RWPE2 (cell line): ENCODE measurements at regions not wholly inside any gene's neighbourhood (a gene's known extent, or its start where the extent isn't known, plus 50 kb on each side); places are given as distances from the start of the nearest gene placed in this dataset.

Source experiments
- ATAC-seq: fragments of 200-7000 bp; cut with Tn5 transposase; 3 replicates; pipeline ENCODE4 v1.9.1; 2021; ENCODE audit warnings: low read depth
- DNase-seq: peaks from one replicate; pipeline ENCODE4 v3.0.0-alpha.2; 2020; ENCODE audit warnings: low spot score
- H3K27ac ChIP-seq: fragments of 450-650 bp; 2 replicates; pipeline ENCODE4 v1.5.1; 2017; ENCODE audit warnings: mild to moderate bottlenecking; ENCODE audit not compliant: poor library complexity, severe bottlenecking
- H3K27me3 ChIP-seq: fragments of 250-450 bp; sonication (Bioruptor Pico); 2 replicates; pipeline ENCODE4 v1.5.1; 2021; ENCODE audit warnings: mild to moderate bottlenecking, moderate library complexity; ENCODE audit not compliant: insufficient read depth, poor library complexity, severe bottlenecking
- H3K36me3 ChIP-seq: fragments of 250-450 bp; sonication (Bioruptor Pico); 2 replicates; pipeline ENCODE4 v1.5.1; 2020; ENCODE audit warnings: low read depth, mild to moderate bottlenecking, moderate library complexity
- H3K4me1 ChIP-seq: fragments of 250-450 bp; sonication (Bioruptor Pico); 2 replicates; pipeline ENCODE4 v1.5.1; 2021; ENCODE audit warnings: mild to moderate bottlenecking, moderate library complexity; ENCODE audit not compliant: insufficient read depth, poor library complexity, severe bottlenecking
- H3K4me3 ChIP-seq: fragments of 250-450 bp; sonication (Bioruptor Pico); 2 replicates; pipeline ENCODE4 v1.5.1; 2021; ENCODE audit warnings: mild to moderate bottlenecking, moderate library complexity; ENCODE audit not compliant: severe bottlenecking
- H3K9me3 ChIP-seq: fragments of 250-450 bp; sonication (Bioruptor Pico); 2 replicates; pipeline ENCODE4 v1.5.1; 2021; ENCODE audit warnings: mild to moderate bottlenecking, moderate library complexity; ENCODE audit not compliant: severe bottlenecking
- CTCF ChIP-seq: fragments of 450-650 bp; IDR thresholded peaks from one replicate; pipeline ENCODE4 v1.5.1; 2017; ENCODE audit warnings: mild to moderate bottlenecking, moderate library complexity; ENCODE audit not compliant: poor library complexity, severe bottlenecking

- TF ChIP-seq CTCF: no peak
- H3K36me3 ChIP-seq: no peaks in the 10 kb centered on the region
- no peaks in the 10 kb centered on the region for H3K4me1 ChIP-seq
- H3K27me3 ChIP-seq: no peaks in the 10 kb centered on the region
- no peaks in the 10 kb centered on the region for H3K9me3 ChIP-seq
- H3K27ac ChIP-seq: no peak overlapping the region
- H3K4me3 ChIP-seq: no peak overlapping the region
- DNase-seq (no peak), ATAC-seq (no peak)
Measured at GRCh38 chr10:133010095-133010842, 67.9 kb upstream of the CFAP46 start.

GRCh38 chr10:133009218-133009950 is 67.0 kb upstream of the CFAP46 start:
- Histone ChIP-seq H3K4me1 (no peaks in the 10 kb centered on the region), H3K27ac (no peak overlapping the region), H3K4me3 (no peak overlapping the region), H3K27me3 (no peaks in the 10 kb centered on the region), H3K36me3 (no peaks in the 10 kb centered on the region), H3K9me3 (no peaks in the 10 kb centered on the region)
- TF ChIP-seq CTCF: no peak
- DNase-seq (no peak), ATAC-seq (peak; percentile 45)

- Histone ChIP-seq H3K9me3 (no peaks in the 10 kb centered on the region), H3K4me3 (no peak overlapping the region), H3K36me3 (no peaks in the 10 kb centered on the region), H3K27me3 (no peaks in the 10 kb centered on the region), H3K4me1 (no peaks in the 10 kb centered on the region), H3K27ac (no peak overlapping the region)
- TF ChIP-seq CTCF: no peak
- ATAC-seq: no peak
- DNase-seq: no peak
Measured at GRCh38 chr10:133008736-133009135, 66.4 kb upstream of the CFAP46 start.

- ATAC-seq (no peak), DNase-seq (no peak)
- TF ChIP-seq CTCF: no peak
- H3K4me3 ChIP-seq: no peak overlapping the region
- no peak overlapping the region for H3K27ac ChIP-seq
- no peaks in the 10 kb centered on the region for H3K27me3 ChIP-seq
- no peaks in the 10 kb centered on the region for H3K36me3 ChIP-seq
- H3K9me3 ChIP-seq: no peaks in the 10 kb centered on the region
- no peaks in the 10 kb centered on the region for H3K4me1 ChIP-seq
Measured at GRCh38 chr10:133008196-133008595, 65.8 kb upstream of the CFAP46 start.

GRCh38 chr10:133007360-133007858 is 65.0 kb upstream of the CFAP46 start:
- TF ChIP-seq CTCF: no peak
- ATAC-seq: no peak
- Histone ChIP-seq H3K36me3 (no peaks in the 10 kb centered on the region), H3K4me3 (no peak overlapping the region), H3K9me3 (no peaks in the 10 kb centered on the region), H3K4me1 (no peaks in the 10 kb centered on the region), H3K27me3 (no peaks in the 10 kb centered on the region), H3K27ac (no peak overlapping the region)
- DNase-seq: no peak
